Hepatocyte (in vitro differentiated cells): ENCODE measurements at regions not wholly inside any gene's neighbourhood (a gene's known extent, or its start where the extent isn't known, plus 50 kb on each side); places are given as distances from the start of the nearest gene placed in this dataset.

Experiments used
- DNase-seq: peaks from one replicate; pipeline ENCODE4 v3.0.0-alpha.2; 2016; ENCODE audit warnings: low spot score
- H2AFZ ChIP-seq: fragments of 200-600 bp; sonication (generic); 2 replicates; pipeline ENCODE4 v1.6.0; 2016; ENCODE audit warnings: antibody characterized with exemption, mild to moderate bottlenecking
- H3K27ac ChIP-seq: fragments of 200-600 bp; sonication (generic); 2 replicates; pipeline ENCODE4 v1.5.1; 2016; ENCODE audit warnings: mild to moderate bottlenecking
- H3K27me3 ChIP-seq: fragments of 200-600 bp; sonication (generic); 2 replicates; pipeline ENCODE4 v1.6.1; 2016
- H3K36me3 ChIP-seq: fragments of 200-600 bp; sonication (generic); replicated peaks from 2 replicates; pipeline ENCODE4 v1.5.1; 2016; ENCODE audit warnings: low read depth; ENCODE audit not compliant: insufficient read depth
- H3K4me1 ChIP-seq: fragments of 200-600 bp; sonication (generic); 2 replicates; pipeline ENCODE4 v1.5.1; 2016; ENCODE audit warnings: mild to moderate bottlenecking, moderate library complexity; ENCODE audit not compliant: insufficient read depth
- H3K4me2 ChIP-seq: fragments of 200-600 bp; sonication (generic); 2 replicates; pipeline ENCODE4 v1.6.0; 2016
- H3K4me3 ChIP-seq: fragments of 200-600 bp; sonication (generic); 2 replicates; pipeline ENCODE4 v1.5.1; 2016; ENCODE audit warnings: mild to moderate bottlenecking
- H3K79me2 ChIP-seq: fragments of 200-600 bp; sonication (generic); 2 replicates; pipeline ENCODE4 v1.6.0; 2017; ENCODE audit warnings: mild to moderate bottlenecking
- H3K9me2 ChIP-seq: fragments of 200-600 bp; sonication (generic); replicated peaks from 2 replicates; pipeline ENCODE4 v1.6.0; 2017; ENCODE audit warnings: mild to moderate bottlenecking; ENCODE audit not compliant: insufficient read depth
- H3K9me3 ChIP-seq: fragments of 200-600 bp; sonication (generic); 2 replicates; pipeline ENCODE4 v1.5.1; 2016; ENCODE audit warnings: low read depth, mild to moderate bottlenecking
- H4K20me1 ChIP-seq: fragments of 200-600 bp; sonication (generic); 2 replicates; pipeline ENCODE4 v1.6.0; 2016; ENCODE audit warnings: mild to moderate bottlenecking; ENCODE audit not compliant: insufficient read depth, poor library complexity, severe bottlenecking
- EZH2 ChIP-seq: fragments of 200-600 bp; sonication (generic); IDR thresholded peaks from 2 replicates; pipeline ENCODE4 v1.6.1; 2016; ENCODE audit warnings: antibody characterized with exemption, mild to moderate bottlenecking, borderline replicate concordance
- EZH2phosphoT487 ChIP-seq: fragments of 200-600 bp; sonication (generic); IDR thresholded peaks from one replicate; pipeline ENCODE4 v1.6.1; 2018; ENCODE audit warnings: antibody characterized with exemption, mild to moderate bottlenecking, low read depth, moderate library complexity; ENCODE audit not compliant: unreplicated experiment, severe bottlenecking
- WGBS: methylation state at CpG from one replicate; pipeline ENCODE4 v1.1.6; 2016; ENCODE audit warnings: low lambda C conversion rate; ENCODE audit errors: missing lambda C conversion rate; 5-methylcytosine and 5-hydroxymethylcytosine counted together
- TF ChIP-seq, protein P1 (sequence below): fragments of 200-600 bp; sonication (generic); IDR thresholded peaks from 2 replicates; pipeline ENCODE4 v1.5.1; 2016; ENCODE audit warnings: antibody characterized with exemption, mild to moderate bottlenecking; ENCODE audit not compliant: poor library complexity

- Histone ChIP-seq H3K27me3 (no peaks in the 10 kb centered on the region), H3K9me2 (no peaks in the 10 kb centered on the region), H4K20me1 (no peaks in the 10 kb centered on the region), H3K4me2 (no peak overlapping the region), H2AFZ (no peak overlapping the region), H3K9me3 (peaks cover 9% of the 10 kb centered on the region), H3K4me1 (no peaks in the 10 kb centered on the region), H3K4me3 (no peak overlapping the region), H3K79me2 (no peaks in the 10 kb centered on the region), H3K27ac (no peak overlapping the region), H3K36me3 (no peaks in the 10 kb centered on the region)
- DNase-seq = no peak
- TF ChIP-seq, protein P1, sequence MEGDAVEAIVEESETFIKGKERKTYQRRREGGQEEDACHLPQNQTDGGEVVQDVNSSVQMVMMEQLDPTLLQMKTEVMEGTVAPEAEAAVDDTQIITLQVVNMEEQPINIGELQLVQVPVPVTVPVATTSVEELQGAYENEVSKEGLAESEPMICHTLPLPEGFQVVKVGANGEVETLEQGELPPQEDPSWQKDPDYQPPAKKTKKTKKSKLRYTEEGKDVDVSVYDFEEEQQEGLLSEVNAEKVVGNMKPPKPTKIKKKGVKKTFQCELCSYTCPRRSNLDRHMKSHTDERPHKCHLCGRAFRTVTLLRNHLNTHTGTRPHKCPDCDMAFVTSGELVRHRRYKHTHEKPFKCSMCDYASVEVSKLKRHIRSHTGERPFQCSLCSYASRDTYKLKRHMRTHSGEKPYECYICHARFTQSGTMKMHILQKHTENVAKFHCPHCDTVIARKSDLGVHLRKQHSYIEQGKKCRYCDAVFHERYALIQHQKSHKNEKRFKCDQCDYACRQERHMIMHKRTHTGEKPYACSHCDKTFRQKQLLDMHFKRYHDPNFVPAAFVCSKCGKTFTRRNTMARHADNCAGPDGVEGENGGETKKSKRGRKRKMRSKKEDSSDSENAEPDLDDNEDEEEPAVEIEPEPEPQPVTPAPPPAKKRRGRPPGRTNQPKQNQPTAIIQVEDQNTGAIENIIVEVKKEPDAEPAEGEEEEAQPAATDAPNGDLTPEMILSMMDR = no peak
Measured at GRCh38 chr14:106821119-106821518, 1294.7 kb downstream of the TMEM121 start.

GRCh38 chr14:106822905-106823304 is 1296.5 kb downstream of the TMEM121 start:
- Histone ChIP-seq H3K4me2 (no peak overlapping the region), H3K9me3 (no peaks in the 10 kb centered on the region), H3K27me3 (no peaks in the 10 kb centered on the region), H3K4me1 (no peaks in the 10 kb centered on the region), H2AFZ (no peak overlapping the region), H3K79me2 (no peaks in the 10 kb centered on the region), H3K9me2 (no peaks in the 10 kb centered on the region), H4K20me1 (no peaks in the 10 kb centered on the region), H3K27ac (no peak overlapping the region), H3K36me3 (no peaks in the 10 kb centered on the region), H3K4me3 (no peak overlapping the region)
- DNase-seq = no peak
- no peak for TF ChIP-seq EZH2phosphoT487
- TF ChIP-seq EZH2 = no peak
- TF ChIP-seq, protein P1 = no peak
- 71% methylated on average over 7 of the region's 7 CpGs for WGBS

- no peak overlapping the region for H2AFZ ChIP-seq
- no peak overlapping the region for H3K4me2 ChIP-seq
- H4K20me1 ChIP-seq = no peaks in the 10 kb centered on the region
- H3K36me3 ChIP-seq = no peaks in the 10 kb centered on the region
- DNase-seq = no peak
- no peaks in the 10 kb centered on the region for H3K9me3 ChIP-seq
- H3K9me2 ChIP-seq = no peaks in the 10 kb centered on the region
- no peaks in the 10 kb centered on the region for H3K27me3 ChIP-seq
- 79% methylated on average over 7 of the region's 7 CpGs for WGBS
- H3K4me3 ChIP-seq = no peak overlapping the region
- TF ChIP-seq EZH2phosphoT487 = no peak
- TF ChIP-seq EZH2 = no peak
- TF ChIP-seq, protein P1 = no peak
- no peaks in the 10 kb centered on the region for H3K4me1 ChIP-seq
- no peaks in the 10 kb centered on the region for H3K79me2 ChIP-seq
- no peak overlapping the region for H3K27ac ChIP-seq
Measured at GRCh38 chr14:106823552-106823951, 1297.2 kb downstream of the TMEM121 start.

DNA sequence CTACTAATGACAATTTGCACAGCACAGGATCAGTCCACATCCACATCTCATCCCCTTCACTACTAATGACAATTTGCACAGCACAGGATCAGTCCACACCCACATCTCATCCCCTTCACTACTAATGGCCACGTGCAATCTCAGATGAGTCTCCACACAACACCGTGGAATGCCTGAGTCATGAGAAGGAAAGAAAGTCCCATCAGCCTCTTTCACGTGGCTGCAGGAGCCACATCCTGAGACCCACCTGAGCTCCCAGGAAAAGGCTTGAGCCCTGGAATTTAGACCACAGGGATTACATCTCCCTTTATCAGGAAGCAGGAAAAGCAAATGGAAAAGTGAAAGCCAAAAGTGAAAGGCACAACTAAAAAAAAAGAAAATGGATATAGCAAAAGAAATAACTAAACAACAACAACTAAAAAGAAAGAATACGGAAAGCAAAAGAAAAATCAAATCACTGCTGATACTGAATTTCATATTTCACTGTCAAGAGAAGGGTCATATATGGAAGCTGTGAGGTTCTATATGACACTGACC is 1300.5 kb downstream of the TMEM121 start:
- H3K9me3 ChIP-seq = no peaks in the 10 kb centered on the region
- H3K36me3 ChIP-seq = no peaks in the 10 kb centered on the region
- H3K27me3 ChIP-seq = no peaks in the 10 kb centered on the region
- no peaks in the 10 kb centered on the region for H3K4me1 ChIP-seq
- WGBS = 25% methylated on average over 4 of the region's 4 CpGs
- no peak overlapping the region for H2AFZ ChIP-seq
- H3K79me2 ChIP-seq = no peaks in the 10 kb centered on the region
- H4K20me1 ChIP-seq = no peaks in the 10 kb centered on the region
- H3K27ac ChIP-seq = no peak overlapping the region
- H3K9me2 ChIP-seq = no peaks in the 10 kb centered on the region
- no peak for DNase-seq
- H3K4me3 ChIP-seq = no peak overlapping the region
- TF ChIP-seq, protein P1 = no peak
- TF ChIP-seq EZH2 (no peak), EZH2phosphoT487 (no peak)
- no peak overlapping the region for H3K4me2 ChIP-seq
